SW480 (cell line): ENCODE measurements at regions not wholly inside any gene's neighbourhood (a gene's known extent, or its start where the extent isn't known, plus 50 kb on each side); places are given as distances from the start of the nearest gene placed in this dataset.
"Not testable (repeated sequence)": the region's sequence is repeated elsewhere in the genome, so short reads cannot be mapped to it uniquely, and the experiment has no call there.

Source experiments
- DNase-seq: peaks from one replicate; pipeline ENCODE4 v3.0.0-alpha.2; 2016; ENCODE audit warnings: low spot score

DNA sequence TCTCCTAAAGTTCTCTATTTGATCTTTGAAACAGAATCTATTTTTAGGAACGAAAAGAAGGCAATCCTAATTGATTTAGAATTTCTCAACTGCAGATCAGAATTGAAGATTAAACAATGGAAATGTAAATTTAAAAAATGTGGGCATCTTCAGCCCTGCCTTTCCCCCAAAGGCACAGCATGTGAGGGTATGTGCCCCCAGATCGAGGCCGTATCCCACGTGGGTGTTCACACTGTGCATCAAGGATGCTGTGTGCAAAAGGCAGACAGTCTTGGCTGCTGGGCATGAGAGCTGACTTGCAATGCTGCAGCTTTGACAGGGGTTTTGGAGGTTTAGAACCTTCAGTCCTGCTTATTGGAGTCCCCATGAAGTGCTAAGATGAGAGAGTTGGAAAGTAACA is 346.3 kb downstream of the VRK1 start:
- DNase-seq, result no peak

DNA sequence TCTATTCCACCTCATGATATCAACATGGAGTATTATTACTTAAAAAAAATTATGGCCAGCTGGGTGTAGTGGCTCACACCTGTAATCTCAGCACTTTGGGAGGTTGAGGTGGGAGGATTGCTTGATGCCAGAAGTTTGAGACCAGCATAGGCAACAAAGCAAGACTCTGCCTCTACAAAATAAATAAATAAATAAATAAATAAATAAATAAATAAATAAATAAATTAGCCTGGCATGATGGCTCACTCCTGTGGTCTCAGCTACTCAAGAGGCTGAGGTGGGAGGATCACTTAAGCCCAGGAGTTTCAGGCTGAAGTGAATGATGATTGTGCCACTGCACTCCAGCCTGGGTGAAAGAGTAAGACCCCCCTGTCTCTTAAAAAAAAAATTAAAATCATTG is 350.8 kb downstream of the VRK1 start:
- DNase-seq, result not testable (repeated sequence)

DNA sequence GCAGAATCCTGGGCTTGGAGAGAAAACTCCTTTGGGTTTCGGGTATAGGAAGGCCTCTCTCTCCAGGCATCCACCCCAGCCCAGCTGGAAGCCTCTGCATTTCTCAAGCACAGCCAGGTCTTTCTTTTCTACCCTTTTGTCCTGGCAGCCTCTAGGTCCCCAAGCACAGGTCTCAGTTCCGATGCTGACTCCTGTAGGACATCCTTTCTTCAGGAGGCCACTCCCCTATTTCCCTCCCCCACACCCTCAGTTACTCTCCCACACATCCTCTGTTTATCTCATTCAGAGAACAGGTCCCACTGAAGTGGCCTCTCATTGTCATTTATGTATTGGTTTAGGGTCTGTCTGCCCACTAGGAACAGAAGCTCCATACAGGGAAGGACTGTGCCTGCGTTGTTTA is 352.6 kb downstream of the VRK1 start:
- no peak for DNase-seq

DNA sequence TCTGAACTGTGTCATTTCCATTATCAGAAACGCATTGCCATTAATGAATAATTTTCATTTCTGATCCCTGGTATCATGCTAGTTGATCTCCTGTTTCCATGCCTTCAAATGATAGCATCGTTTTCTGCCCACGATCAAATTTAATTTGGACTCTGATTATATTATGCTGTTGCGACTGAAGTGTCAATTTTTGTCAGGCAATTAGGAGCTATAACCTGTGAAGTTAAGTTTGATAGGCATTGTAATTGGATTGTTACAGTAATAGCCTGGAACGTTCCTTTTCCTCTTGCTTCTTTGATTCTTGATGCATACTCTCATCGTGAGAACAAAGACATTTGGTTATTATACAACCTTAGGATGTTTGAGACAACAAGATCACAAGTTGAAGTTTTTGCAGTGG is 356.3 kb downstream of the VRK1 start:
- DNase-seq, result no peak

DNA sequence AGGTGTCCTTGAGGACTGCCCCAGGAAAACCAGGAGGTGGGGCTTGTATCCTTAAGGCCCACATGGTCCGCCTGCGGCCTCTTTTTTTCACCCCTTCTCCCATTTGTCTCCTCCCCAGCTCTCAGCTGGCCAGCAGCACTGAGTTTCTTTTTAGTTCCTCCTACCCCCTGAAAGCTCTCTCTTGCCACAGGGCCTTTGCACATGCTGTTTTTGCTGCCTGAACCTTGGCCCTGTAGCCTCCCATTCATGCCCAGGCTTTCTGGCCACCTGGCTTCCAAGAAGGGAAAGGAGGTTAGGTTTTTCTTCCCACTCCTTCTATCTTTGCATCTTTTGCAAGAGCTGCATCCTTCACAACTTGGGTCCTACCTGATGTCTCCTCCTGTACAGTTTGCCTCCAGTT is 358.1 kb downstream of the VRK1 start:
- no peak for DNase-seq

DNA sequence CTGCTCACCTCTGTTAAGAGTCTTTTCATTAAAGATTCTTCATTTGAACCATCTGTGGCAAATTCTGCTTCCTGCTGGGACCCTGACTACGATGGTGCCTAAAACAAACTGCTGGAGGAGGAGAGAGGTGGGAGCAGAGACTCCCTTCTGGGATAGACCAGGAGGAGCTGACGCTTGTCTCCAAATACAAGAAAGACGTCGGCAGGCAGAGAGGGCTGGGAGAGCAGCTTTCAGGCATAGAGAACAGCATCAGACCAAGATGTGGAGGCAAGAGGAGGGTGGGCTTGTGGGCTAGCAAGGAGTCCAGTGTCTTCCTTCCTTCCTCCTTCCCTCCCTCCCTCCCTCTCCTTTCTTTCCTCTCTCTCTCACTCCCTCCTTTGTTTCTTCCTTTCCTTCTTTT is 358.6 kb downstream of the VRK1 start:
- no peak for DNase-seq

DNA sequence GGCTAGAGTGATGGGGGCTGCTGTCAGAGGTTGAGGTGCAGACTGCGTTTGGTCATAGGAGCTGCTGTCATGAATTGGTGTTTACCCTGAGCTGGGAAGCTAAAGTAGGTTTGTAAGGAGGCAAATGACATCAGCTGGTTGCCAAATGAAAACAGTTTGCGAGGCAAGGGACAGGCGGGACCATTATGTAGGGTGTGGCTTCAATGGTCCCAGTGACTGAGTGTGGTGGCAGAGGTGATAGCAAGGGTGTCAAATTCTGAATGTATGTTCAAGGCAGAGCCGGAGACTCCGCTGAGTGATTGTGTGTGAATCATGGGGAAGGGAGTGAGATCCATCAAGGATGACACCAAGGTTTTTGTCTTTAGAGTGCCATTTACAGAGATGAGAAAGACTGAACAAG is 359.5 kb downstream of the VRK1 start:
- peak; percentile 7 for DNase-seq

DNA sequence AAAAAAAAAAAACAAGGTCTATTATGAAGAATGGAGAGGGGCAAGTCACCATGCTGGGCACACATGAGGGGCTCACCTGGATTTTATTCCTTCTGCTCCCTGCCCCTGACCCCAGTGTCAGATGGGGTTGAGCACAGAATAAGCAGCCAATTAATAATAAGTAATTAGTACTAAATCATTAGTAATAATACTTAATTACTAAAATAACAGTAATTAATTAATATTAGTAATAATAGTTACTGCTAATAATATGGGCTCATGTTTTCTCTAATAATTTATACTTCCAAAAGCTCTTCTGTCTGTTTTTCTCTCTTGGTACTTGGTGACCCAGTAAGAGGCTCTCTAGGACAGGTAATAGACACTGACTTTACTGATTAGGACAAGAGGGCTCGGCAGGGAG is 360.9 kb downstream of the VRK1 start:
- no peak for DNase-seq

DNA sequence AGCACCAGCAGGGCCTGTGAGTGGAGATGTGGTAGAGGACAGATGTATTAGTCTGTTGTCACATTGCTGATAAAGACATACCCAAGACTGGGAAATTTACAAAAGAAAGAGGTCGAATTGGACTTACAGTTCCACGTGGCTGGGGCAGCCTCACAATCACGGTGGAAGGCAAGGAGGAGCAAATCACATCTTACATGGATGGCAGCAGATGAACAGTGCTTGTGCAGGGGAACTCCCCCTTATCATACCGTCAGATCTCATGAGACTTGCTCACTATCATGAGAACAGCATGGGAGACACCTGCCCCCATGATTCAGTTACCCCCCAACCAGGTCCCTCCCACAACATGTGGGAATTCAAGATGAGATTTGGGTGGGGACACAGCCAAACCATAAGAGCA is 361.9 kb downstream of the VRK1 start:
- DNase-seq, result no peak

DNA sequence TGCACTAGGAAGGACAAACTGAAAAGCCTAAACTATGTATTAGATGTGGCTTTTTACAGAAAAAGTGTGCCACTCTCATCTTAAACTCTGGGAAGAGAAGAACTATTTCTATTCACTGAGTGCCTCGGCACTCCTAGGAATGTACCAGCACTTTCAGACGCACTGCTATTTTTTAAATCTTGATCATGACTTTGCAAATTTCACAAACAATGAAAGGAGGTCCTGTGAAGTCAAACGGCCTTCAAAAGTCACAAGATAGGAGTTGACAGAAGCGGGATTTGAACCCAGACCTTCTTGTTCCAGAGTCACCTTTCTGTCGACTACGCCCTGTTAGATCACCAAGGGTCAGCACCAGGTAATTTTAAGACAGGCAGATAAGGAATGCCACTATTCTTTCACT is 365.4 kb downstream of the VRK1 start:
- no peak for DNase-seq

DNA sequence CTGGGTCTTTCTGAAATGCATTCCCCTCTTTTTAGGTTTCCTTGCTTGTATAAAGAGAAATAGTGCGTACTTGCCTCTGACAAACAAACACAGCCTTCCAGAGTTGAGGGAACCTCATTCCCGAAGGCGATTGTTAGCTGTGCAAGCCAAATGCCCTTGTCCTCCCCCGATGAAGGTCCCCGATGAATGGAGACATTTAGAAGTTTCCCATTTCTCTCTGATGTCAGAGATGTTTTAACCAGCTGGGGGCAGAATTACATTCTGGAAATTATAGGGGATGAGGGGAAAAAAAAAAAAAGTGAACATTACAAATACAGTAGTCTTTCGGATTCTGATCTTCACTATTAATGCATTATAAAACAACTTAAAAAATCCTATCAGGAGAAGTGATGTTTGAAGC is 366.8 kb downstream of the VRK1 start:
- DNase-seq, result no peak

DNA sequence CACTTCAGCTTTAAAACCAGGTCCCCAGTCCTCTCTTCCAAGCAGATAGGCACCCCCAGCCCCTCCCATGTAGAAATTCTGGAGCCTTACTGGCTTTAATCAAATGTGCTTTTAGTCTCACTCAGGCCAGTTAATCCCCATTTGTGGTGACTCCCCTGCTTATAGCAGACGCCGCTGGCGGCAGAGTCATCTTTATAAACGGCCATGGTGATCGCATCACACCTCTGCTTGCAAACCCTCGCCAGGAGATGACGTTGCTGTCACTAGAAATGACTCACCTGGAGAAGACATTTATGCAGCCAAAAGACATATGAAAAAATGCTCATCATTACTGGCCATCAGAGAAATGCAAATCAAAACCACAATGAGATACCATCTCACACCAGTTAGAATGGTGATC is 369.3 kb downstream of the VRK1 start:
- no peak for DNase-seq

DNA sequence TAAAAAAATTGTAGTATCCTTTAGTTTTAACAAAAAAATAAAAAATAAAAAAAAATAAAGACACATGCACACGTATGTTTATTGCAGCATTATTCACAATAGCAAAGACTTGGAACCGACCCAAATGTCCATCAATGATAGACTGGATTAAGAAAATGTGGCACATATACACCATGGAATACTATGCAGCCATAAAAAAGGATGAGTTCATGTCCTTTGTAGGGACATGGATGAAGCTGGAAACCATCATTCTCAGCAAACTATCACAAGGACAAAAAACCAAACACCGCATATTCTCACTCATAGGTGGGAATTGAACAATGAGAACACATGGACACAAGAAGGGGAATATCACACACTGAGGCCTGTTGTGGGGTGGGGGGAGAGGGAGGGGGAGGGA is 370.4 kb downstream of the VRK1 start:
- not testable (repeated sequence) for DNase-seq

DNA sequence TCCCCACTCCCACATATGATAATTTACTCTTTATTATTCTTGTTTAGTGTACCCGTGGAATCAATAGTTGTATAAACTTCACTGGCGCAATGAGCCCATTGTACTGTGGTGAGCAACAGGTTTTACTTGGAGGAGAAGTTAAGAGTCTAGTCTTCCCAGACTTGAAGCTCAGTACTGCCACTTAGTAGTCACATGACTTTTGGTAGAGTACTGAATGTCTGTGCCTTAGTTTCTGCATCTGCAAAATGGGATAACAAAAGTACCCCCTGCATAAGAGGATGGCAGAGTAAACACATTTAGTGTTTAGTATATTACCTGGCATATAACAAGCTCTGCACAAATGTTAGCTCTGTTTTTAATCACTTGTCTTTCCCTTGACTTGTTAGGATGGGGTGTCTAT is 375.5 kb downstream of the VRK1 start:
- no peak for DNase-seq

DNA sequence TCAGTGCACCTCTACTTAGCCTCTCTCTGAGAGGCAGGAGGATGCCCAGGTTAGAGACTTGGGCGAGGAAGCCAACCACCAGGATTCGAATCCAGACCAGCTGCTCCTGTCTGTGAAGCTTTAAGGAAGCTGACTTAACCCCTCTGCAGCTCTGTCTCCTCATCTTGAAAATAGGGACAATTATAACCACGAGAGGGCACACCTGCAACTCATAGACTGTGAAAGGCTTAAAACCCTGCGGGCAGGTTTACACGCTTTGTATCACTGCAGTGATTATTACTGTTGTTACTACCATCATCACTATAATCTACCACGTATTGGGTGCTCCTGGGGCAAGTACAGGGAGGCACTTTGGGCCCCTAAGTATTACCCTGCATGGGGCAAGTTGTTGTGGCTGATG is 379.8 kb downstream of the VRK1 start:
- DNase-seq, result peak; percentile 63

DNA sequence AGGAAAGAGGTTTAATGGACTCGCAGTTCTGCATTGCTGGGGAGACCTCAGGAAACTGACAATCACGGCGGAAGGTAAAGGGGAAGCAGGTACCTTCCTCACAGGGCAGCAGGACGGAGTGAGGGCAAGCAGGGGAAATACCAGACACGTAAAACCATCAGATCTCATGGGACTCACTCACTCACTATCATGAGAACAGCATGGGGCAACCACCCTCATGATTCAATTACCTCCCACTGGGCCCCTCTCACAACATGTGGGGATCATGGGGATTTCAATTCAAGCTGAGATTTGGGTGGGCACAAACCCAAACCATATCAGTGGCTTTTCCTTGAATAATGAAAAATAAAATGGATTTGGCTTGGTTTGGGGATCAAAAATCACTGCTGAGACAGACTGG is 380.5 kb downstream of the VRK1 start:
- DNase-seq, result no peak

DNA sequence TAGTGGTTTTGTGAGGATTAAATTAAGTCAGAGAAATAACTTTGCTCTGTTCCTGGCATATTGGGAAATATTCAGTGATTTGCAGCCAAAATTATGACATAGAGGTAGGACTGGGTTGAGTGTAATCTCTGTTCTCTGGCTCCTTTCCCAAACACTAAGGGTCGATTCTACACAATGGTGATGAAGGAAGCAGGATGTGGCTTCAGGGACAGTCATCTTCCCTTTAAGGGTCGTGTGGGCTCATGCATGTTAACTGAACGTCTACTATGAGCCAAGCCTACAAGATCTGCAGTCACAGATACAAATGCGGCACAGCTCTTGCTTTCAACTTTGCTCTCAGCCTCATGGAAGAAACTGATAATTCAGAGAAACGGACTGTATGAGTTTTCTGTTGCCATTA is 381.6 kb downstream of the VRK1 start:
- no peak for DNase-seq

DNA sequence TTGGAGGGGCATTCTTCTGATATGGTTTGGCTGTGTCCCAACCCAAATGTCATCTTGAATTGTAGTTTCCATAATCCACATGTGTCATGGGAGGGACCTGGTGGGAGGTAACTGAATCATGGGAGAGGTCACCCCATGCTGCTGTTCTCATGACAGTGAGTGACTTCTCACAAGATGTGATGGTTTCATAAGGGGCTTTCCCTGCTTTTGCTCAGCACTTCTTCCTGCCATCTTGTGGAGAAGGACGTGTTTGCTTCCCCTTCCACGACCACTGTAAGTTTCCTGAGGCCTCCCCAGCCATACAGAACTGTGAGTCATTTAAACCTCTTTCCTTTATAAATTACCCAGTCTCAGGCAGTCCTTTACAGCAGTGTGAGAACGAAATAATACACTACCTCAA is 382.4 kb downstream of the VRK1 start:
- DNase-seq, result no peak

DNA sequence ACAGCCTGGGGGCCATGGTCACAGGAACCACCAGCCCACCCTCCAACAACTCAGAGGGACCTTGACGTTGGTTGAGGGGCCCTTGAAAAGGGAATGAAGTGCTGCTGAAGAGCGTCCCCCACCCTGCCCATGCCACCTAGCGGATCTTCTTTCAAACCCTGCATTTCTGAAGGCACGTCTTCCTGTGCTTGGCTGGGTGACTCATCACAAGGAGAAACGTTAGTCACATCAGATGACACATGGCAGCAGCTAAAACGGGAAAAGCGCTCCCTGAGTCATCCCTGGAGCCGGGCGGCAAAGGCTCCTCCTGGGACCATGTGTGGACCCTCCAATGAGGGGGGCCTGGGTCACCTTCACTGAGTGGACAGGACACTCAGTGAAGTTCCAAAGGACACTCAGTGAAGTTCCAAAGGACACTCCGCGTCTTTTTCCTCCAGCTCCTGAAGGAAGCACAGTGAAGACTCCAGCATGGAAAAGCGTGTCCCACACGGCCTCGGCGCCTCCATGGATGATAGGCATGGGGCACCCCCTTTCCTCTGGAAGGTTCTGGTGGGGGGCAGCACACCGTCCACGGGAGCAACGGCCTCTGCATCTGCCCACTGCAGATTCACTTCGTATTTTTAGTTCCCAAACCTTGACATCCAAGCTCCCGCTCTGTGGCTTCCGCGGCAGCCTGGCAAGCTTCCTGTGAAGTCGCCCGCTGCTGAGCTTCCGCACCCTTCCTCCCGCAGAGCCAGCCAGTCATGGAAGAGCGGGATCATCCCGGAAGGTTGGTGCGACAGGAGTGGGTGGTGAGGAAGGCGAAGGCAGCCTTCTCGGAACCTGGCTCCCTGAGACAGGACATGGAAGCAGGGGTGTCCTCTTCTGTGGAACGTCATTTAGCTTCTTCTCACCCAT is 383.4 kb downstream of the VRK1 start:
- peak; percentile 75 for DNase-seq

DNA sequence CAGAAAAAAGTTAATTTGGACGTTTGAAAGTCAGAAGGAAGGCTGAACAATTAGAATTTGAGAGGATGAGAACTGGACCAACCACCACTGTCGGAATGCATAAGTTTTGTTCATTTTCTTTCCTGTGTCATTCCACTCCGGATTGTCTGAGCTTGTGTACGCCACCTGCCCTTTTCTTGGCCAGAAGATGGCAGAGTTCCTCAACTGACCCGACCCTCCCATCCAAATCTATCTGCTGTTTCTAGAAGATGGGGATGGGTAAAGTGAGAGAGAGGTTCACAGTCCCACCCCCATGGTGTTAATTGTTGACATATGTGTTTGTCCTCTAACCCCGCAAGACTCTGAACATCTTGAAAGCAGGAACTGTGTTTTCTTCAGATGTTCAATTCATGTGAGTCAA is 388.0 kb downstream of the VRK1 start:
- DNase-seq, result peak; percentile 33

DNA sequence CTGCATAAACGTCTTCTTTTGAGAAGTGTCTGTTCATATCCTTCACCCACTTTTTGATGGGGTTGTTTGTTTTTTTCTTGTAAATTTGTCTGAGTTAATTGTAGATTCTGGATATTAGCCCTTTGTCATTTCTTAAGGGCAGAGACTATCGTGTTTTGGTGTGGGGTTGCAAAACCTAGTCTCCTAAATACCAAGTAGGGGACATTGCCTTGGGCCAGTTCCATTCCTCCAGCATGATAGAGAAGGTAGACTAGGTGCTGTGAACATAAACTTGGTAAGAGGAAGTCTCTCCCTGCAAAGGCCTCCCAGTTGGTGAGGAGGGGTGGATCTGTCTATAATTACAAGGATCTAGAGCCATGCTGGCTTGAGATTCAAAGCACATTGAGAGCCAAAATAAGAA is 390.7 kb downstream of the VRK1 start:
- no peak for DNase-seq

DNA sequence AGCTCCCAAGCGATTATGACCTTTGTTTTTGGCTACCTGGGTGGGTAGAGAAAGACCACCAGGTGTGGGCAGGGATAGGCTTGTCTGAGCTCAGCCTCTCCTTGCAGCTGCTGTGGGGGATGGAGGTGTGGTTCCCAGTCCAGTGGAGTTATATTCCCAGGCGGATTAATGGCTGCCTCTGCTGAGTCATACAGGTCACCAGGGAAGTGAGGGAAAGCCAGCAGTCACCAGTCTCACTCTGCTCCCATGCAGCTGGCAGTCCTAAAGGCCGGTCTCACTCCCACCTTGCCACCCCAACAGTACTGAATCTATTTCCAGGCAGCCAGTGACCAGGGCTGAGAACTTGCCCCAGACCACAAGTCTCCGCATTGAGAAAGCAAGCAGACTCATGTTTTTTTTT is 399.2 kb downstream of the VRK1 start:
- no peak for DNase-seq

DNA sequence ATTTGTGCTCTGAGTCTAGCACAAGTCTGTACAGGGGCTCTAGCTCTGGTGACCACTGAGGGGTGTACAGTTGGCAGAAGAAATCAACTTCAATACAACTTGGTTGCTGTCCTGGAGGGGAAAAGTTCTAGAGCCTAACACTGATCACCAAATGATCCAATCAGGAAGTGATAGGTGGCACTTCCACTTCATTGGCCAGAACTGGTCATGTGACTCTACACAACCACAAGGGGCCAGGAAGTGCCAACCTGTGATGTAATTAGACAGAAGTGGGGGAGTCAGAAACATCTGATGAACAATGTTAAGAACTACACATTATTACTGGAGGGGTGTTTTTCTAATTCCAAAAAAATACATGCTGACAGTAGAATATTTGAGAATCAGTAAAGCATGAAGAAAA is 401.6 kb downstream of the VRK1 start:
- no peak for DNase-seq

DNA sequence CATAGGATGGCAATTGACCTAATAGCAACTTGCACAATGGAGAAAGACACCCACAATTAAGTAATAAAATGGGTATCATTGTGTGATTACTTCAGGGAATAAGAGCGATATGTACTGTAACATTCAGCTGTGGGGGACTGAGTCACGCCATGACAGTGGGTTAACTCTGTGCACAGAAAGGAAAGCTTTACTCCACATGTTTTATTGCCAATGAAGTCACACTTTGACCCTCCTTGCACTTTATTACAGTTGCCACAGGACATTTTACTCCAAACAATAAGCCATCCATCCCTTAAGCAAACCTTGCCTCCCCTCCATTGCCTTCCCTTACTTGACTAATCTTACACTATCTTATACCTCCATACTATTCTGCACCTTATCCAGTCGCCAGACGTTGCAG is 403.1 kb downstream of the VRK1 start:
- no peak for DNase-seq
